ENCODE measurements at regions not wholly inside any gene's neighbourhood (a gene's known extent, or its start where the extent isn't known, plus 50 kb on each side); places are given as distances from the start of the nearest gene placed in this dataset.

DNA sequence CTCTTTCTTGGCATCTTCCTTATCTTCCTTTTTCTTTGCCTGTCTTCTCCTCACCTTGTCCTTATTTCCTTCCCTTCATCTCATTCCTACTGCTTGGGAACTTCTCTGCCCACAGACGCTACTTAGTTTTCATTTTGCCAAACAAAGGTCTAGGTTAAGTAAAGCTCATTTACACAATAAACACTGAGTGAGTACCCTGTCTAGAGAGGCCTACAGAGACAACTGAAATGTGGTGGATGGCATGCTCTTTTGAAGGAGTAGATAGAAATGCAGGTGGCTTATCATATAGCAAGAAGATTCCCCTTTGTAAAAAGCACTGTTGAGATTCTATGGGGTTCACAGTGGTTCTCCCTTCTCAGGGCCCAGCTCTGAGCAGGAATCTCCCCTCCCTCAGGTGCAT is 319.0 kb downstream of the CNTN3 start:
- Histone ChIP-seq H2AFZ (ENCODE audit: low read depth, low read length) (no peak overlapping the region), H3K4me3 (ENCODE audit: low read length) (no peak overlapping the region), H3K36me3 (ENCODE audit: insufficient read depth, low read length) (no peaks in the 10 kb centered on the region), H3K79me2 (replicated peaks; ENCODE audit: insufficient read depth, low read length) (no peaks in the 10 kb centered on the region), H3K4me2 (ENCODE audit: low read length) (no peak overlapping the region), H3K27ac (ENCODE audit: low read length) (no peak overlapping the region), H3K27me3 (ENCODE audit: insufficient read depth, low read depth, low read length) (no peaks in the 10 kb centered on the region), H3K9me3 (ENCODE audit: low read length) (no peaks in the 10 kb centered on the region), H3K9ac (ENCODE audit: low read length) (no peak overlapping the region), H4K20me1 (ENCODE audit: insufficient read depth) (no peaks in the 10 kb centered on the region), H3F3A (ENCODE audit: insufficient read depth, low read length, poor library complexity, severe bottlenecking) (no peaks in the 10 kb centered on the region), H3K9me2 (ENCODE audit: insufficient read depth, low read length) (no peaks in the 10 kb centered on the region)
- no peak for TF ChIP-seq POLR2AphosphoS5 (IDR thresholded peaks at IDR 0.05)
- TF ChIP-seq, protein P1, sequence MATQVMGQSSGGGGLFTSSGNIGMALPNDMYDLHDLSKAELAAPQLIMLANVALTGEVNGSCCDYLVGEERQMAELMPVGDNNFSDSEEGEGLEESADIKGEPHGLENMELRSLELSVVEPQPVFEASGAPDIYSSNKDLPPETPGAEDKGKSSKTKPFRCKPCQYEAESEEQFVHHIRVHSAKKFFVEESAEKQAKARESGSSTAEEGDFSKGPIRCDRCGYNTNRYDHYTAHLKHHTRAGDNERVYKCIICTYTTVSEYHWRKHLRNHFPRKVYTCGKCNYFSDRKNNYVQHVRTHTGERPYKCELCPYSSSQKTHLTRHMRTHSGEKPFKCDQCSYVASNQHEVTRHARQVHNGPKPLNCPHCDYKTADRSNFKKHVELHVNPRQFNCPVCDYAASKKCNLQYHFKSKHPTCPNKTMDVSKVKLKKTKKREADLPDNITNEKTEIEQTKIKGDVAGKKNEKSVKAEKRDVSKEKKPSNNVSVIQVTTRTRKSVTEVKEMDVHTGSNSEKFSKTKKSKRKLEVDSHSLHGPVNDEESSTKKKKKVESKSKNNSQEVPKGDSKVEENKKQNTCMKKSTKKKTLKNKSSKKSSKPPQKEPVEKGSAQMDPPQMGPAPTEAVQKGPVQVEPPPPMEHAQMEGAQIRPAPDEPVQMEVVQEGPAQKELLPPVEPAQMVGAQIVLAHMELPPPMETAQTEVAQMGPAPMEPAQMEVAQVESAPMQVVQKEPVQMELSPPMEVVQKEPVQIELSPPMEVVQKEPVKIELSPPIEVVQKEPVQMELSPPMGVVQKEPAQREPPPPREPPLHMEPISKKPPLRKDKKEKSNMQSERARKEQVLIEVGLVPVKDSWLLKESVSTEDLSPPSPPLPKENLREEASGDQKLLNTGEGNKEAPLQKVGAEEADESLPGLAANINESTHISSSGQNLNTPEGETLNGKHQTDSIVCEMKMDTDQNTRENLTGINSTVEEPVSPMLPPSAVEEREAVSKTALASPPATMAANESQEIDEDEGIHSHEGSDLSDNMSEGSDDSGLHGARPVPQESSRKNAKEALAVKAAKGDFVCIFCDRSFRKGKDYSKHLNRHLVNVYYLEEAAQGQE (IDR thresholded peaks at IDR 0.05; ENCODE audit: borderline replicate concordance), result no peak
- TF ChIP-seq SMC3 (conservative IDR thresholded peaks at IDR 0.05; ENCODE audit: poor library complexity), result no peak
- TF ChIP-seq, protein P2, sequence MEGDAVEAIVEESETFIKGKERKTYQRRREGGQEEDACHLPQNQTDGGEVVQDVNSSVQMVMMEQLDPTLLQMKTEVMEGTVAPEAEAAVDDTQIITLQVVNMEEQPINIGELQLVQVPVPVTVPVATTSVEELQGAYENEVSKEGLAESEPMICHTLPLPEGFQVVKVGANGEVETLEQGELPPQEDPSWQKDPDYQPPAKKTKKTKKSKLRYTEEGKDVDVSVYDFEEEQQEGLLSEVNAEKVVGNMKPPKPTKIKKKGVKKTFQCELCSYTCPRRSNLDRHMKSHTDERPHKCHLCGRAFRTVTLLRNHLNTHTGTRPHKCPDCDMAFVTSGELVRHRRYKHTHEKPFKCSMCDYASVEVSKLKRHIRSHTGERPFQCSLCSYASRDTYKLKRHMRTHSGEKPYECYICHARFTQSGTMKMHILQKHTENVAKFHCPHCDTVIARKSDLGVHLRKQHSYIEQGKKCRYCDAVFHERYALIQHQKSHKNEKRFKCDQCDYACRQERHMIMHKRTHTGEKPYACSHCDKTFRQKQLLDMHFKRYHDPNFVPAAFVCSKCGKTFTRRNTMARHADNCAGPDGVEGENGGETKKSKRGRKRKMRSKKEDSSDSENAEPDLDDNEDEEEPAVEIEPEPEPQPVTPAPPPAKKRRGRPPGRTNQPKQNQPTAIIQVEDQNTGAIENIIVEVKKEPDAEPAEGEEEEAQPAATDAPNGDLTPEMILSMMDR (IDR thresholded peaks at IDR 0.05; ENCODE audit: poor library complexity, severe bottlenecking), result no peak
- TF ChIP-seq EZH2 (IDR thresholded peaks at IDR 0.05; ENCODE audit: borderline replicate concordance, insufficient read depth, low read length, poor library complexity, severe bottlenecking), result no peak
- TF ChIP-seq RAD21 (conservative IDR thresholded peaks at IDR 0.05), result no peak
- no peak for TF ChIP-seq MXI1 (conservative IDR thresholded peaks at IDR 0.05; ENCODE audit: poor library complexity, severe bottlenecking)
- no peak for TF ChIP-seq TAF1 (IDR thresholded peaks at IDR 0.05; ENCODE audit: low read depth)
- TF ChIP-seq EP300 (conservative IDR thresholded peaks at IDR 0.05; ENCODE audit: poor library complexity, severe bottlenecking), result no peak

DNA sequence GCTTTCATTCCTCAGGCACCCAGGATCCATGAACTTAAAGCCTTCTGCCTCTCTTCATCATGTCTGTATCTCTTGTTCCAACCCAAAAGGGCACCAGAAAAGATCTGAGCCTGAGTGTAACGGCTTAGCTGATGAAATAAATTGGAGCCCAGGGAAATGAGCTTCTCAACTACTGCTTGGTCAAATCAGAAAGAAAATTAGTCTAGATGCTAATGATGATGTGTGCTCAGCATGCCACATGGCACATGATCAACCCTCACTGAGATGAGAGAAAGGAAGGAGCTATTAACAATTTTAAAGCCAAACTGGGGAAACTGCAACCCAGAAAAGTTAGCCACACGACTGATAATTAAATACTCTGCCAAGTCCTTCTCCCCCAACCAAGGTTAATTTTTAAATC is 325.7 kb downstream of the CNTN3 start:
- H3K9ac ChIP-seq (ENCODE audit: low read length), result no peak overlapping the region
- no peak overlapping the region for H2AFZ ChIP-seq (ENCODE audit: low read depth, low read length)
- no peak overlapping the region for H3K27ac ChIP-seq (ENCODE audit: low read length)
- H3K4me3 ChIP-seq (ENCODE audit: low read length), result no peak overlapping the region
- no peaks in the 10 kb centered on the region for H3K79me2 ChIP-seq (replicated peaks; ENCODE audit: insufficient read depth, low read length)
- no peaks in the 10 kb centered on the region for H3F3A ChIP-seq (ENCODE audit: insufficient read depth, low read length, poor library complexity, severe bottlenecking)
- H3K9me2 ChIP-seq (ENCODE audit: insufficient read depth, low read length), result no peaks in the 10 kb centered on the region
- H3K36me3 ChIP-seq (ENCODE audit: insufficient read depth, low read length), result no peaks in the 10 kb centered on the region
- no peaks in the 10 kb centered on the region for H4K20me1 ChIP-seq (ENCODE audit: insufficient read depth)
- no peak for TF ChIP-seq TAF1 (IDR thresholded peaks at IDR 0.05; ENCODE audit: low read depth)
- no peak for TF ChIP-seq EZH2 (IDR thresholded peaks at IDR 0.05; ENCODE audit: borderline replicate concordance, insufficient read depth, low read length, poor library complexity, severe bottlenecking)
- TF ChIP-seq, protein P1 (IDR thresholded peaks at IDR 0.05; ENCODE audit: borderline replicate concordance), result no peak
- TF ChIP-seq, protein P2 (IDR thresholded peaks at IDR 0.05; ENCODE audit: poor library complexity, severe bottlenecking), result no peak
- TF ChIP-seq MXI1 (conservative IDR thresholded peaks at IDR 0.05; ENCODE audit: poor library complexity, severe bottlenecking), result no peak
- TF ChIP-seq POLR2AphosphoS5 (IDR thresholded peaks at IDR 0.05), result no peak
- TF ChIP-seq EP300 (conservative IDR thresholded peaks at IDR 0.05; ENCODE audit: poor library complexity, severe bottlenecking), result no peak
- H3K4me2 ChIP-seq (ENCODE audit: low read length), result no peak overlapping the region
- H3K9me3 ChIP-seq (ENCODE audit: low read length), result no peaks in the 10 kb centered on the region
- H3K27me3 ChIP-seq (ENCODE audit: insufficient read depth, low read depth, low read length), result no peaks in the 10 kb centered on the region
